Esophagus squamous epithelium (tissue), 5 donors: ENCODE measurements at regions not wholly inside any gene's neighbourhood (a gene's known extent, or its start where the extent isn't known, plus 50 kb on each side); places are given as distances from the start of the nearest gene placed in this dataset.

Source experiments
- DNase-seq: peaks from one replicate; lab custom pipeline; 2025; lab: John Stamatoyannopoulos, UW
- H3K27ac ChIP-seq, 4 donors: fragments of 200-600 bp; sonication (generic); one replicate each; pipeline ENCODE4 v1.5.1; 2016 to 2019; ENCODE audit warnings: mild to moderate bottlenecking in 1 of 4
- H3K27me3 ChIP-seq, 4 donors: fragments of 200-600 bp; sonication (generic); 1 replicate in 3 of 4; 2 replicates in 1 of 4; pipeline versions ENCODE4 v1.5.1 to v1.6.0; 2017 to 2021; ENCODE audit warnings: antibody characterized with exemption in 1 of 4
- H3K36me3 ChIP-seq, 3 donors: fragments of 200-600 bp; sonication (generic); one replicate each; pipeline ENCODE4 v1.5.1; 2016 to 2019
- H3K4me1 ChIP-seq, 3 donors: fragments of 200-600 bp; sonication (generic); one replicate each; pipeline ENCODE4 v1.5.1; 2017 to 2019
- H3K4me3 ChIP-seq, 4 donors: fragments of 200-600 bp; sonication (generic); 1 replicate in 3 of 4; 2 replicates in 1 of 4; pipeline ENCODE4 v1.5.1; 2016 to 2019; ENCODE audit warnings: mild to moderate bottlenecking in 2 of 4, moderate library complexity in 1 of 4
- H3K9me3 ChIP-seq, 3 donors: fragments of 200-600 bp; sonication (generic); one replicate each; pipeline ENCODE4 v1.5.1; 2016 to 2019
- CTCF ChIP-seq, 6 experiments: fragments of 450-650 bp in 4 of 6; fragments of 200-600 bp in 2 of 6; sonication (generic) in 2 of 6; IDR thresholded peaks; one replicate each; pipeline ENCODE4 v1.5.1; 2016 to 2019; ENCODE audit warnings: antibody characterized with exemption in 6 of 6, mild to moderate bottlenecking in 4 of 6, moderate library complexity in 4 of 6
- POLR2A ChIP-seq, 4 donors: fragments of 450-650 bp; IDR thresholded peaks; one replicate each; pipeline ENCODE4 v1.6.1; 2017; ENCODE audit warnings: antibody characterized with exemption in 4 of 4, mild to moderate bottlenecking in 4 of 4, moderate library complexity in 3 of 4
- WGBS, 2 donors: methylation state at CpG; one replicate each; pipeline ENCODE4 v1.1.5; 2018; 5-methylcytosine and 5-hydroxymethylcytosine counted together
- intact Hi-C: fragments of 100-400 bp; cut with DNase I; formaldehyde crosslinking; loops from one replicate; pipeline ENCODE4 v1.15.0; 2022
- donor health status: DM: yes; HTN: yes; CAD: no.

- 71 to 79% methylated on average over 8 of the region's 8 CpGs for WGBS, 2 donors
- no peak for TF ChIP-seq CTCF (IDR thresholded peaks at IDR 0.05)
- no peak for TF ChIP-seq POLR2A (IDR thresholded peaks at IDR 0.05)
- H3K9me3 ChIP-seq, result peaks cover 0 to 4% (median 3%) of the 10 kb centered on the region in 3 donors
- peaks cover 9 to 27% (median 10%) of the 10 kb centered on the region in 3 donors for H3K4me1 ChIP-seq
- no peak for DNase-seq
- H3K27ac ChIP-seq, result peak overlapping the region in 2 of 4 donors; percentile 49 to 50
- no peaks in the 10 kb centered on the region for H3K36me3 ChIP-seq
- no peak overlapping the region for H3K4me3 ChIP-seq
- intact Hi-C loops, result no loop called here
- peaks cover 0 to 3% (median 0%) of the 10 kb centered on the region in 4 donors for H3K27me3 ChIP-seq
Measured at GRCh38 chr5:142391058-142391845, 66.4 kb upstream of the SPRY4 start.

DNA sequence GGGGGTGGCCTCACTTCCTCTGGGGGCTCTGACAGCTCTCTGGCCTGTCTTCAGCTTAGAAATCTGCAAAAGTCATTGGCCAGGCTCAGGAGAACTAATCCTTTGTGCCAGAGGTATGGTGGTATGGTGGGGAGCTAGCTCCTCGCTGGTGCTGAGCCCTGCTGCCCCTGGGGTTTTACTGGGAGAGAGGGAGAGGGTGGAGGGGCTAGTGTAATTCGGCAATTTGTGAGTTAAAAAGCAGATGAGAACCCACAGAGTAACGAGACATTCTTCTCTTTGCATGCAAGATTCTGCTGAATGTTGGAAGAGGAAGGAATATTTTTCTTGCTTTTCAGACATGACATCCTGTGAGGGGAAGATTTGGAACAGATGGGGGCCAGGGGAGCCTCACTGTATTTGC lies 65.5 kb upstream of the SPRY4 start:
- Histone ChIP-seq H3K36me3 (no peaks in the 10 kb centered on the region), H3K27me3 (peaks cover 0 to 3% (median 0%) of the 10 kb centered on the region in 4 donors), H3K4me1 (peaks cover 9 to 27% (median 10%) of the 10 kb centered on the region in 3 donors), H3K9me3 (no peaks in the 10 kb centered on the region), H3K4me3 (no peak overlapping the region), H3K27ac (peak overlapping the region in 3 of 4 donors; percentile 27 to 49 (median 30))
- 28 to 56% methylated on average over 2 to 3 of the region's 3 CpGs for WGBS, 2 donors
- TF ChIP-seq POLR2A (IDR thresholded peaks at IDR 0.05) (no peak), CTCF (IDR thresholded peaks at IDR 0.05) (no peak)
- DNase-seq, result no peak
- intact Hi-C loops, result no loop called here

DNA sequence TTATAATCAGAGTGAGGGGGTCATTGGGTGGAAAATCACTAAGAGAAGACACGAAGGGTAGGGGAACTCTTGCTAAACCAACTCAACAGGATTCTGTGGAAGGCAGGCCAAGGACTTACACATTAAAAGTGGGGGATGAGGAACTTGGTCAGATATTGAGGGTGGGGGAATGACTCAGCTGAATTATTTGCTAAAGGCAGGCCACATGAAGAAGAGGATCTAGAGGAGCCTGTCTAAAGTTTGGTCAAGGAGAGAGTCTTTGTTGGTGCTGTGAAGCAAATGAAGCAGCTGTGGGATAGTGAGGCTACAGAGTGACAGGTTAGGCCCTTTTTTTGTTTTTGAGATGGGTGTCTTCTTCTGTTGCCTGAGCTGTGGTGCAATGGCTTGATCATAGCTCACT lies 63.9 kb upstream of the SPRY4 start:
- 59 to 60% methylated on average over 1 of the region's 1 CpG for WGBS, 2 donors
- peaks cover 9 to 27% (median 10%) of the 10 kb centered on the region in 3 donors for H3K4me1 ChIP-seq
- TF ChIP-seq POLR2A (IDR thresholded peaks at IDR 0.05) (no peak), CTCF (IDR thresholded peaks at IDR 0.05) (no peak)

DNA sequence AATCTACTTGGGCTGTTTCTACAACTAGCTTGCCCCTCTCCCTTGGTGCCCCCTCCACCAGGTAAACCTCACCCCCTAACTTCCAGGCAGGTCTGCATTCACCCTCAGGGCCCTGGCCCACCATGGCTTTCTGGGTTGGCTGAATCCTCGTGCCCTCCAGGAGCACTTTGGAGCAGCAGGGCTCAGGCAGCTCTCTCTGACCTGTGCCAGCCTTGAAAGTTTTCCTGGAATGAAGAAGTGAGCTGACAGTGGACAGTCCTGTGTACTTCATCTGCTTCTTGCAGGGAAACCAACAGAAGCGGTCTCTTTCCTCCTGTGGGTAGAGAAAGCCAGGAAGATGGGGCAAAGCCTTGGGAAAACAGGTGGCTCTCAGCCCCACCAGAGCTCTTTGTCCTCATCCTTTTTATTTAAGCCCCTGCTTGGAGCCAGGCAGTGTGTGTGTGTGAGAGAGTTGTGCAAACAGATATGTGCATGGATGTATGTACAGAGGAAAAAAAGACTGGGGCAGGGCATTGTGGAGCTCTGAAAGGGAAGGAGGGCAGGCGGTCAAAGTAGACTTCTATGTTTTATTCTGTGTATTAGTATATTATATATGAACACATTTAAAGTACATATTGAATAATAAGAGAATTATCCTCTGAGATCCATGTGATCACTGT lies 62.3 kb upstream of the SPRY4 start:
- Histone ChIP-seq H3K36me3 (no peaks in the 10 kb centered on the region), H3K4me3 (no peak overlapping the region), H3K27me3 (peaks cover 0 to 3% (median 0%) of the 10 kb centered on the region in 4 donors), H3K27ac (no peak overlapping the region), H3K4me1 (peaks cover 9 to 27% (median 10%) of the 10 kb centered on the region in 3 donors), H3K9me3 (no peaks in the 10 kb centered on the region)
- intact Hi-C loops, result no loop called here
- no peak for DNase-seq
- TF ChIP-seq CTCF (IDR thresholded peaks at IDR 0.05), result no peak
- TF ChIP-seq POLR2A (IDR thresholded peaks at IDR 0.05), result no peak
- 76 to 90% methylated on average over 2 of the region's 3 CpGs for WGBS, 2 donors

More for the DNA sequence above, 63.9 kb upstream of the SPRY4 start:
- peak overlapping the region in 1 of 4 donors; percentile 9 for H3K27ac ChIP-seq
- no peaks in the 10 kb centered on the region for H3K9me3 ChIP-seq
- H3K27me3 ChIP-seq, result peaks cover 0 to 3% (median 0%) of the 10 kb centered on the region in 4 donors
- intact Hi-C loops, result no loop called here
- no peak overlapping the region for H3K4me3 ChIP-seq
- DNase-seq, result no peak
- no peaks in the 10 kb centered on the region for H3K36me3 ChIP-seq
